HFFc6 (cell line): ENCODE measurements at regions not wholly inside any gene's neighbourhood (a gene's known extent, or its start where the extent isn't known, plus 50 kb on each side); places are given as distances from the start of the nearest gene placed in this dataset.

Experiments
- DNase-seq: peaks from one replicate; pipeline ENCODE4 v3.0.0-alpha.2; 2018
- H3K27ac Mint-ChIP-seq: 2 replicates; pipeline ENCODE4 v1.8.0; 2020; ENCODE audit warnings: mild to moderate bottlenecking, mixed read lengths
- H3K27me3 Mint-ChIP-seq: 2 replicates; pipeline ENCODE4 v1.8.0; 2021; ENCODE audit warnings: mild to moderate bottlenecking, moderate library complexity, mixed read lengths; ENCODE audit not compliant: insufficient read depth
- H3K36me3 Mint-ChIP-seq: 2 replicates; pipeline ENCODE4 v1.8.0; 2021; ENCODE audit warnings: low read depth, mixed read lengths
- H3K4me1 Mint-ChIP-seq: 2 replicates; pipeline ENCODE4 v1.8.0; 2020; ENCODE audit warnings: low read depth, mixed read lengths
- H3K4me3 Mint-ChIP-seq: 2 replicates; pipeline ENCODE4 v1.8.0; 2020; ENCODE audit warnings: mild to moderate bottlenecking, moderate library complexity, mixed read lengths
- H3K9me3 Mint-ChIP-seq: 2 replicates; pipeline ENCODE4 v1.8.0; 2020; ENCODE audit warnings: mild to moderate bottlenecking, mixed read lengths
- CTCF ChIP-seq: fragments of 200-600 bp; sonication (generic); IDR thresholded peaks from 2 replicates; pipeline ENCODE4 v1.5.0; 2021; ENCODE audit warnings: antibody characterized with exemption, mild to moderate bottlenecking

DNA sequence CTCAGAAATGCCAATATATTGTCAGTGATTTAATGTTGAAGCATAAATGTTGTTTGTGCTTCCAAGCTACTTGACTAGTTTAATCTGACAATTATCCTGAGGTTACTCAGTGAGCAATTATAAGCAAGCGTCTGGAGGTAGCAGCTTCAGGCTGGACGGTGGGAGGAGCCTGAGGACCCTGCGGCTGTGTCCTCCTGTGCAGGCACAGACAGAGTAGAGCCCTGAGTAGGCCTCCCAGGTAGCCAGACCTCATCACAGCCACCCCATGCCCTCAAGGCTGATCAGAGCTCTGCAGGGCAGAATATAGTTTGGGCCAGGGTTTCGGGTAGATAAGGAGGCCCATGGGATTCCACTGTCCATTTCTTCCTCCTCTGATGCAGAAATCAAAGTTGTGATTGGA, 153.6 kb downstream of the DRD1 start:
- no peaks in the 10 kb centered on the region; the same call in 1 of the 2 replicates for H3K36me3 Mint-ChIP-seq
- no peak for DNase-seq
- TF ChIP-seq CTCF, result no peak
- H3K9me3 Mint-ChIP-seq, result peaks cover 48% of the 10 kb centered on the region
- no peak overlapping the region for H3K4me3 Mint-ChIP-seq
- H3K4me1 Mint-ChIP-seq, result no peaks in the 10 kb centered on the region
- no peak overlapping the region for H3K27ac Mint-ChIP-seq
- H3K27me3 Mint-ChIP-seq, result no peaks in the 10 kb centered on the region

DNA sequence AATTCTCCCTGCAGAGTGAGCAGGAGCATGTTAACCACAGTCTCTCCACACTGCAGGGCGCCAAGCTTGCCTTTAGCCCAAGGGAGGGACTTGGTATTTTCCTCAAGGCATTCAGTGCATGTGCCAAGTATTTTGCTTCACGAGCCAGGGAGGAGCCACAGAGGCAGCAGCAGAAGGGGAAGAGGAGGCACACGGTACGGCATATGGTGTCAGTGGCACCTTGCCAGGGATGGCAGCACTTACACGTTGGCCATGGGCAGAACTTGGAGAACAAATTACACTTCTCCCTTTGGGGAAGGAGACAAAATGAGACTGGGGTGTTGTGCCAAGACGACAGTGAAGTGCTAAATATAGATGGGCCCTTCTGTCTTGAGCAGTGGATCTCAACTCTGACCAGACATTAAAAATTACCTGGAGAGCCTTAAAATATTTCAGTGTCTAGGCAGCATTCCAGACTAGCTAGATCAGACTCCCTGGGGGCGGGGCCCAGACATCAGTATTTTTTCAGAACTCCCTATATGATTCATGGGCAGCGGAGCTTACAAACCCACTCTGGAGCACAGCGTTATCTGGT, 155.8 kb downstream of the DRD1 start:
- Mint-ChIP-seq H3K4me3 (no peak overlapping the region; the same call in 1 of the 2 replicates), H3K27me3 (no peaks in the 10 kb centered on the region; the same call in 1 of the 2 replicates), H3K9me3 (peaks cover 49% of the 10 kb centered on the region), H3K36me3 (no peaks in the 10 kb centered on the region; the same call in 1 of the 2 replicates), H3K27ac (no peak overlapping the region), H3K4me1 (no peaks in the 10 kb centered on the region)
- TF ChIP-seq CTCF, result no peak
- no peak for DNase-seq

DNA sequence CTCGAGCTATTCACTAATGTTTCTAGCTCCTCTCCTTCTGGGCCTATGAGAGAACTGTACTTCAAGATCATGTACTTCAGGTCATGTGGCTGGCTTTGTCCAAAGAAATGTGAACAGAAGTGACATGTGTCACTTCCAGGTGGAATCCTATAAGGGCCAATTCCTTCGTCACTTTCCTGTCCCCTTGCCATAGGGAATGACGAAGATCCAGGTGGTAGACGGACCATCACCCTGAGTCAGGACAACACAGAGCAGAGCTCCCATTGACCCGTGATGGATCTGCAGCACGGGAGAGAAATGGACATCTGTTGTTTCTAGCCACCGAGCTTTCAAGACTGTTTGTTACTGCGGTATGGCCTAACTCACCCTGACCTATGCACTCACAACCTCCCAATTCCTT, 157.0 kb downstream of the DRD1 start:
- no peaks in the 10 kb centered on the region; the same call in 1 of the 2 replicates for H3K36me3 Mint-ChIP-seq
- H3K27ac Mint-ChIP-seq, result no peak overlapping the region
- DNase-seq, result no peak
- H3K9me3 Mint-ChIP-seq, result peaks cover 43% of the 10 kb centered on the region
- H3K4me1 Mint-ChIP-seq, result no peaks in the 10 kb centered on the region
- H3K27me3 Mint-ChIP-seq, result no peaks in the 10 kb centered on the region; the same call in 1 of the 2 replicates
- TF ChIP-seq CTCF, result no peak
- no peak overlapping the region for H3K4me3 Mint-ChIP-seq

- DNase-seq, result no peak
- Mint-ChIP-seq H3K27me3 (peaks cover 1% of the 10 kb centered on the region), H3K4me1 (no peaks in the 10 kb centered on the region), H3K9me3 (peaks cover 43% of the 10 kb centered on the region), H3K27ac (no peak overlapping the region), H3K36me3 (no peaks in the 10 kb centered on the region), H3K4me3 (no peak overlapping the region)
- no peak for TF ChIP-seq CTCF
These were observed 158.7 kb downstream of the DRD1 start for GRCh38 chr5:175285261-175285660.

DNA sequence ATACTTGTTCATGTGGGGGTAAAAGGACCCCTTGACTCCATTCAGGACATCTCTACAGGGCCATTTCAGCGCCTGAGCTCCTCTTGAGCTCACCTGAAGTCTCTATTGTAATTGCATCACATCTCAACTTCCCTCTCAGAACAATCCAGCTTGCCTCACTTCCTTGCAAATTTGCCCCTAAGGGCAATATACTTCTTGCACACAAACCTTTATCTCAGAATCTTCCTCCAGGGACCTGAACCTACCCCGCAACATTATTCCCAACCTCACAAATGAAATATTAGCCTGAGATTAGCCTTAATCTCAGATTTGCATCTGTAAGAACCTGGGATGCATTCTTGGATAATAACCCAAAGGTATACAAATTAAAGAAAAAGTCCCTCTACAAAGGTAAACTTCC, 159.2 kb downstream of the DRD1 start:
- H3K36me3 Mint-ChIP-seq, result no peaks in the 10 kb centered on the region
- peaks cover 1% of the 10 kb centered on the region for H3K27me3 Mint-ChIP-seq
- DNase-seq, result no peak
- no peaks in the 10 kb centered on the region for H3K4me1 Mint-ChIP-seq
- peaks cover 45% of the 10 kb centered on the region for H3K9me3 Mint-ChIP-seq
- H3K27ac Mint-ChIP-seq, result no peak overlapping the region
- H3K4me3 Mint-ChIP-seq, result no peak overlapping the region
- no peak for TF ChIP-seq CTCF
